Activated CD4-positive, alpha-beta T cell treated with anti-CD3 and anti-CD28 coated beads, Interleukin-2, amount 10 ng/mL, durations not matched to agents 24 days and 14 days (primary cell): ENCODE measurements at regions not wholly inside any gene's neighbourhood (a gene's known extent, or its start where the extent isn't known, plus 50 kb on each side); places are given as distances from the start of the nearest gene placed in this dataset.
"Not testable (repeated sequence)": the region's sequence is repeated elsewhere in the genome, so short reads cannot be mapped to it uniquely, and the experiment has no call there.

Experiments
- DNase-seq: peaks from one replicate; pipeline ENCODE4 v3.0.0; 2022
- H3K27ac Mint-ChIP-seq: one replicate; pipeline ENCODE4 v1.8.0; 2022; ENCODE audit warnings: mild to moderate bottlenecking, mixed read lengths
- H3K27me3 Mint-ChIP-seq: one replicate; pipeline ENCODE4 v1.8.0; 2022; ENCODE audit warnings: mixed read lengths
- H3K36me3 Mint-ChIP-seq: one replicate; pipeline ENCODE4 v1.8.0; 2022; ENCODE audit warnings: low read depth, mild to moderate bottlenecking, mixed read lengths
- H3K4me1 Mint-ChIP-seq: one replicate; pipeline ENCODE4 v1.8.0; 2021; ENCODE audit warnings: mixed read lengths
- H3K4me3 Mint-ChIP-seq: one replicate; pipeline ENCODE4 v1.8.0; 2022; ENCODE audit warnings: mild to moderate bottlenecking, moderate library complexity, mixed read lengths
- H3K9me3 Mint-ChIP-seq: one replicate; pipeline ENCODE4 v1.8.0; 2021; ENCODE audit warnings: mixed read lengths
- intact Hi-C: fragments of 100-400 bp; cut with micrococcal nuclease; formaldehyde crosslinking; loops from one replicate; pipeline ENCODE4 v1.15.1; 2023

DNA sequence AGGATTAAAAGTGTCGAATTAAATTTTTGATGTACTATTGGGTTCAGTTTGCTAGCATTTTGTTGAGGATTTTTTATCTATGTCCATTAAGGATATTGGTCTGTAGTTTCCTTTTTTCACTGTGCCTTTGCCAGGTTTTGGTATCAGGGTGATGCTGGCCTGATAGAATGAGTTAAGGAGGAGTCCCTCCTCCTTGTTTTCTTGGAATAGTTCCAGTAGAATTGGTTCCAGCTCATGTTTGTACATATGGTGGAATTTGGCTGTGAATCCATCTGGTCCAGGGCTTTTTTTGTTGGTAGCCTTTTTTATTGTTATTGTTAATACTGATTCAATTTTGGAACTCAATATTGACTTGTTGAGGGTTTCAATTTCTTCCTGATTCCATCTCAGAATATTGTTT is 141.8 kb downstream of the SIM1 start:
- no peaks in the 10 kb centered on the region for H3K36me3 Mint-ChIP-seq
- H3K27me3 Mint-ChIP-seq: no peaks in the 10 kb centered on the region
- intact Hi-C loops: no loop called here
- no peak overlapping the region for H3K27ac Mint-ChIP-seq
- H3K4me3 Mint-ChIP-seq: no peak overlapping the region
- H3K4me1 Mint-ChIP-seq: no peaks in the 10 kb centered on the region
- DNase-seq: no peak
- no peaks in the 10 kb centered on the region for H3K9me3 Mint-ChIP-seq

- Mint-ChIP-seq H3K27ac (no peak overlapping the region), H3K4me3 (no peak overlapping the region)
These were observed 144.0 kb downstream of the SIM1 start for GRCh38 chr6:100320686-100321085.

GRCh38 chr6:100317031-100317430 is 147.7 kb downstream of the SIM1 start:
- DNase-seq: no peak
- no peaks in the 10 kb centered on the region for H3K36me3 Mint-ChIP-seq
- H3K9me3 Mint-ChIP-seq: no peaks in the 10 kb centered on the region
- no peaks in the 10 kb centered on the region for H3K4me1 Mint-ChIP-seq
- intact Hi-C loops: no loop called here
- H3K4me3 Mint-ChIP-seq: no peak overlapping the region
- H3K27me3 Mint-ChIP-seq: no peaks in the 10 kb centered on the region
- no peak overlapping the region for H3K27ac Mint-ChIP-seq

More at GRCh38 chr6:100320686-100321085, 144.0 kb downstream of the SIM1 start:
- DNase-seq: no peak
- H3K9me3 Mint-ChIP-seq: no peaks in the 10 kb centered on the region
- intact Hi-C loops: no loop called here
- no peaks in the 10 kb centered on the region for H3K4me1 Mint-ChIP-seq
- no peaks in the 10 kb centered on the region for H3K27me3 Mint-ChIP-seq
- H3K36me3 Mint-ChIP-seq: no peaks in the 10 kb centered on the region

- intact Hi-C loops: no loop called here
- Mint-ChIP-seq H3K9me3 (no peaks in the 10 kb centered on the region), H3K36me3 (no peaks in the 10 kb centered on the region), H3K4me3 (no peak overlapping the region), H3K4me1 (no peaks in the 10 kb centered on the region), H3K27ac (no peak overlapping the region), H3K27me3 (no peaks in the 10 kb centered on the region)
- no peak for DNase-seq
These were observed 150.5 kb downstream of the SIM1 start for GRCh38 chr6:100314186-100314585.

DNA sequence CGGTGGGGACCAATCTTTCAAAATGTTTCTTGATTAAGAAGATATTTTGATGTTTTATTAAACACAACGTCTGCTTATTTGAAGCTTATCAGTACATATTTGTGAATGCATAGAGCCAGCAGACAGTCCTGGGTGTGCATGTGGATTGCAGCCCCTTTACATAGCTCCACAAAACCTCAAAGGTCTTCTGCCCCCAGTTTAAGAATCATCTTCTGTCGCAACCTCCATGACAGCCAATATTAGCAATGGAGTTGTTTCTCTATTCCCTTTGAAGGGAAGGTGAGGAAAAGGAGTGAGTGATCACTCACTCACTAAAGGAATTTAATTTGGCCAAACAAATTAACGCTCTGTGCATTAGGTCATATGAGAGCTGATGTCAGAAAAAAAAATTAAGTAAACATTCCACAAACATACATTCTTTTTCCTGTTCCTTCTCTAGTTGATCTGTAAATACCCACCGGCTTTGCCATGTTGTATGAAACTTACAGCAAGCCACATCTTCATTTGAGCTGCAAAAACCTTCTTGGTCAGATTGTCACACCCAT is 152.9 kb downstream of the SIM1 start:
- Mint-ChIP-seq H3K4me3 (no peak overlapping the region), H3K4me1 (no peaks in the 10 kb centered on the region), H3K9me3 (no peaks in the 10 kb centered on the region), H3K27me3 (peaks cover 2% of the 10 kb centered on the region), H3K27ac (no peak overlapping the region), H3K36me3 (no peaks in the 10 kb centered on the region)
- no peak for DNase-seq
- intact Hi-C loops: no loop called here

DNA sequence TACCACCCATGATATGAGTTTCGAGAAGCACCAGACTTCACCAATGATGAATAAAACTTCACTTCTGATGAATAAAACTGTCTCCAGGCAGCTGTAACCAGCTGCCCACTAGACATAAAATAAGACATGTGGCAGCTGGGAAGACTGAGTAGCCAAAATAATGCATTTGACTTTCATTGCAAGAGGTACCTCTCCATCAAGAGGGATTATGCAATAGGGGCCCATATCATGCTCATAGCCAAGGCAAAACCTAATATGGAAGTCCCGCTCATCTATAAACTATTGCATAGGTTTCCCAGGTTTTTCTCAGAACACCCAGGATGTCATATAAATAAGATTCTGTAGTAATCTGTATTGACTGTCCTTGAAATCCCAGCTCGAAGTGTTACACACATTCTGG is 155.5 kb downstream of the SIM1 start:
- H3K27me3 Mint-ChIP-seq: peaks cover 2% of the 10 kb centered on the region
- no peak overlapping the region for H3K27ac Mint-ChIP-seq

GRCh38 chr6:100307561-100307960 is 157.2 kb downstream of the SIM1 start:
- H3K27me3 Mint-ChIP-seq: peaks cover 3% of the 10 kb centered on the region
- intact Hi-C loops: no loop called here
- H3K4me3 Mint-ChIP-seq: no peak overlapping the region
- no peaks in the 10 kb centered on the region for H3K4me1 Mint-ChIP-seq
- no peaks in the 10 kb centered on the region for H3K36me3 Mint-ChIP-seq
- H3K27ac Mint-ChIP-seq: no peak overlapping the region
- no peaks in the 10 kb centered on the region for H3K9me3 Mint-ChIP-seq
- DNase-seq: no peak

More for the DNA sequence above, 155.5 kb downstream of the SIM1 start:
- DNase-seq: no peak
- Mint-ChIP-seq H3K4me1 (no peaks in the 10 kb centered on the region), H3K9me3 (no peaks in the 10 kb centered on the region), H3K4me3 (no peak overlapping the region), H3K36me3 (no peaks in the 10 kb centered on the region)
- intact Hi-C loops: no loop called here

DNA sequence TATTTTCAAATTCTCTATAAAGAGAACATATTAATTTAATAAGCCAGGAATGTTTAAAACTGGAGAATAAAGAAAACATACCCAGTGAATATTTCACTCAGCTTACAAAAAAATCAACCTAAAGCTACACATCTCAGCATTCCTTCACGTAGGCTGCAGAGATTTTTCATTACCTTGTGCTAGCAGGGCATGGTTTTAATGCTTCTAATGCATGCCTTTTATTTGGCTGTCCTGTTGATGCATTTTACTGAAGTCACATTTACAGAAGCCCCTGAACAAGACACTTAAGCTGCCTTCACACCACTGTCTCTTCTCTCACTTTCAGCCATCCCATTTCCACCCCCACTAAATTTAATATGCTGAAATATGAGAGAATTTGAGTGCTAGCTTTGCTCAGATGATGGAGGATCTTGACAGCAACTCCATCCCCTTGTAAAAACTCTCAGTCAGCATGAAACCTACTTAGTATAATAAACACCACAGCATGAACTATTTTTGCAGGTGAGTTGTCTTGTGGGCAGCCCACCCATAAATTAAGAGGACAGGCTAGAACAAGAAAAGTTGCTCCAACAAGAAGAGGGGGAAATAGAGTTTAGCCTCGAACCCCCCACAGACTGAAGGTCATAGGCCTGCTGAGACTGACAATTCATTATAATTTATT is 159.4 kb downstream of the SIM1 start:
- no peak overlapping the region for H3K27ac Mint-ChIP-seq
- no peaks in the 10 kb centered on the region for H3K36me3 Mint-ChIP-seq
- no peak overlapping the region for H3K4me3 Mint-ChIP-seq
- no peak for DNase-seq
- intact Hi-C loops: no loop called here
- no peaks in the 10 kb centered on the region for H3K4me1 Mint-ChIP-seq
- H3K27me3 Mint-ChIP-seq: peaks cover 5% of the 10 kb centered on the region
- H3K9me3 Mint-ChIP-seq: no peaks in the 10 kb centered on the region

DNA sequence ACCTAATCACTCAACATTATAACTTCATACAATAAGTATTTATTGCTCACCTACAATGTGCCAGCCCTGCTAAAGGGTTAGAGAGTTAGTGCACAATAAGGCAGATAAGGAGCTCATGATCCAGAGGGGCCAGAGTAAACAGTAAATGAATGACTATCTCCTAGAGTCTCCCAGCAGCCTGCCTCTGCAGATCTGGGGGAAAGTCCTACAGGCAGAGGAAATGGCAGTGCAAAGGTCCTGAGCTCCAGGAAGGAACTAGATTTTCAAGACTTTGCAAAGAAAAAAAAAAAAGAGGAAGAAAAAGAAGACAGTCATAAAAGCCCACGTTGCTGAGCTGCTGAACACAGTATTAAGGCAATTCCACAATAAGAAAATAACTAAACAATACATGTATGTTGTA is 160.1 kb downstream of the SIM1 start:
- H3K4me3 Mint-ChIP-seq: no peak overlapping the region
- DNase-seq: no peak
- no peaks in the 10 kb centered on the region for H3K9me3 Mint-ChIP-seq
- intact Hi-C loops: no loop called here
- peaks cover 5% of the 10 kb centered on the region for H3K27me3 Mint-ChIP-seq
- no peaks in the 10 kb centered on the region for H3K36me3 Mint-ChIP-seq
- no peak overlapping the region for H3K27ac Mint-ChIP-seq
- H3K4me1 Mint-ChIP-seq: no peaks in the 10 kb centered on the region

DNA sequence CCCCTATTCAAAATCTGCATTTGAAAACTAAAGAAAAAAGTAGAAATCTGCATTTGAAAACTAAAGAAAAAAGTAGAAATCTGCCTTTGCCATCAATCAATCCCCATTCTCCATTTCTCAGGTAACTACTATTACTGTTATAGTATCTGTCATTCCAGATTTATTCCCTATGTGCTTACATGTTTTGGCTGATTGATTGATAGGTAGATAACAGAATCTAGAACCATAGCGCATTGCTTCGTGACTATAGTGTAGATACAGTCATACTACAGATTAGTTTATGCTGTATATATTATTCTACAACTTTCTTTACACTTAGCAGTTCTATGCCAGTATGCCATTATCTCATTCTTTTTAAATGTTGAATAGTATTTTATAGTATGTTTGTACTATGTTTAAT is 163.0 kb downstream of the SIM1 start:
- H3K36me3 Mint-ChIP-seq: no peaks in the 10 kb centered on the region
- peaks cover 4% of the 10 kb centered on the region for H3K27me3 Mint-ChIP-seq
- H3K4me1 Mint-ChIP-seq: peaks cover 2% of the 10 kb centered on the region
- no peaks in the 10 kb centered on the region for H3K9me3 Mint-ChIP-seq
- H3K27ac Mint-ChIP-seq: no peak overlapping the region
- intact Hi-C loops: no loop called here
- H3K4me3 Mint-ChIP-seq: no peak overlapping the region
- no peak for DNase-seq

DNA sequence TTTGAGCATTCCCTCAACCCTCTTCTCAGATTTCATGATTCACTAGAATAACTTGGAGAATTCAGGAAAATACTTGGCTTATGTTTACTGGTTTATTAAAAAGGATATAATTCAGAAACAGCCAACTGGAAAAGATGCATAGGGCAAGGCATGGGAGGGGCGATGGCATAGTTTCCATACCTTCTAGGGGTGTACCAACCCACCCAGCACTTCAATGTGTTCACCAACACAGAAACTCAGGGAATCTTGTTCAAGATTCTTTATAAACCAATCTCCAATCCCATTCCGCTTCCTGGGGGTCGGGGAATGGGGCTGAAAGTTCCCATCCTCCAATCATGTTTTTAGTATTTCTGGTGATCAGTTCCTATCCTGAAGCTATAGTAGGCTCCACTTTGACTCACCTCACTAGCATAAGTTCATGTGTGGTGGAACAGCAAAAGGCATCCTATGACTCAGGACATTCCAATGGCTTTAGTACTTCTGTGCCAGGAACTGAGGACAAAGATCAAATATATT is 164.4 kb downstream of the SIM1 start:
- H3K4me1 Mint-ChIP-seq: peaks cover 2% of the 10 kb centered on the region
- no peak for DNase-seq
- no peak overlapping the region for H3K4me3 Mint-ChIP-seq
- peaks cover 4% of the 10 kb centered on the region for H3K27me3 Mint-ChIP-seq
- no peaks in the 10 kb centered on the region for H3K9me3 Mint-ChIP-seq
- no peaks in the 10 kb centered on the region for H3K36me3 Mint-ChIP-seq
- intact Hi-C loops: no loop called here
- no peak overlapping the region for H3K27ac Mint-ChIP-seq

GRCh38 chr6:100296810-100297544 is 167.7 kb downstream of the SIM1 start:
- intact Hi-C loops: no loop called here
- Mint-ChIP-seq H3K4me1 (peaks cover 2% of the 10 kb centered on the region), H3K9me3 (no peaks in the 10 kb centered on the region), H3K27ac (no peak overlapping the region), H3K27me3 (peaks cover 4% of the 10 kb centered on the region), H3K36me3 (no peaks in the 10 kb centered on the region), H3K4me3 (no peak overlapping the region)
- no peak for DNase-seq

- H3K4me3 Mint-ChIP-seq, H3K36me3 Mint-ChIP-seq, H3K4me1 Mint-ChIP-seq, intact Hi-C loops, H3K27ac Mint-ChIP-seq, DNase-seq, H3K27me3 Mint-ChIP-seq, H3K9me3 Mint-ChIP-seq: not testable (repeated sequence)
These were observed 169.5 kb downstream of the SIM1 start for GRCh38 chr6:100295172-100295571.

- intact Hi-C loops: no loop called here
- DNase-seq: no peak
- Mint-ChIP-seq H3K4me3 (no peak overlapping the region), H3K9me3 (no peaks in the 10 kb centered on the region), H3K4me1 (no peaks in the 10 kb centered on the region), H3K27me3 (peaks cover 1% of the 10 kb centered on the region), H3K36me3 (no peaks in the 10 kb centered on the region), H3K27ac (no peak overlapping the region)
These were observed 175.4 kb downstream of the SIM1 start for GRCh38 chr6:100289285-100289684.
